Stimulated activated CD8-positive, alpha-beta memory T cell treated with anti-CD3 and anti-CD28 coated beads, Interleukin-12 subunit alpha, Interleukin-12 subunit beta, amount 100 ng/mL, for 24 hours (primary cell): ENCODE measurements at regions not wholly inside any gene's neighbourhood (a gene's known extent, or its start where the extent isn't known, plus 50 kb on each side); places are given as distances from the start of the nearest gene placed in this dataset.
"Not testable (repeated sequence)": the region's sequence is repeated elsewhere in the genome, so short reads cannot be mapped to it uniquely, and the experiment has no call there.

ENCODE experiments used
- DNase-seq: peaks from one replicate; pipeline ENCODE4 v3.0.0-alpha.2; 2020; ENCODE audit errors: extremely low read depth

- no peak for DNase-seq
Observed at GRCh38 chr15:58295637-58296215, 136.1 kb upstream of the LIPC start.

- no peak for DNase-seq
Observed at GRCh38 chr15:58296276-58296675, 135.5 kb upstream of the LIPC start.

- DNase-seq, result no peak
Observed at GRCh38 chr15:58297639-58298038, 134.2 kb upstream of the LIPC start.

- DNase-seq, result no peak
Observed at GRCh38 chr15:58298879-58299850, 132.6 kb upstream of the LIPC start.

GRCh38 chr15:58302832-58303231 is 129.0 kb upstream of the LIPC start:
- DNase-seq, result no peak

DNA sequence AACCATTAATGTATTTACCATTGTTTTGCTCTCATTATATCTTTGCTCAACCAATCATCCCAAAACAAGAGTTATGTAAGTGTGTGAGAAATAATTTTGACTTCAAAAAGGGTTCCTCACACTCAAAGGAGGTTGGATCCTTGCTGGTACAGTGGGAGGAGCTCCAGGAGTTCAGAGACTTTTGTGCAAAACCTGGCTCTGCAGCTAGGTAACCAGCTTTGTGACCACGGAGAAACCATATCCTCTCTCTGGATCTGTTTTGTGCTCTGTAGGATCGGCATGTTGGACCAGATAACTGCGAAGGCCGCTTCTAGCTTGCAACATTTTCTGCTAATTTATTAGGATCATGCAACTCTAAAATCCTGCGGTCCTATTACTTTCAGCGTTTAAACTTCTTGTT is 128.6 kb upstream of the LIPC start:
- no peak for DNase-seq

GRCh38 chr15:58306591-58307312 is 125.0 kb upstream of the LIPC start:
- no peak for DNase-seq

DNA sequence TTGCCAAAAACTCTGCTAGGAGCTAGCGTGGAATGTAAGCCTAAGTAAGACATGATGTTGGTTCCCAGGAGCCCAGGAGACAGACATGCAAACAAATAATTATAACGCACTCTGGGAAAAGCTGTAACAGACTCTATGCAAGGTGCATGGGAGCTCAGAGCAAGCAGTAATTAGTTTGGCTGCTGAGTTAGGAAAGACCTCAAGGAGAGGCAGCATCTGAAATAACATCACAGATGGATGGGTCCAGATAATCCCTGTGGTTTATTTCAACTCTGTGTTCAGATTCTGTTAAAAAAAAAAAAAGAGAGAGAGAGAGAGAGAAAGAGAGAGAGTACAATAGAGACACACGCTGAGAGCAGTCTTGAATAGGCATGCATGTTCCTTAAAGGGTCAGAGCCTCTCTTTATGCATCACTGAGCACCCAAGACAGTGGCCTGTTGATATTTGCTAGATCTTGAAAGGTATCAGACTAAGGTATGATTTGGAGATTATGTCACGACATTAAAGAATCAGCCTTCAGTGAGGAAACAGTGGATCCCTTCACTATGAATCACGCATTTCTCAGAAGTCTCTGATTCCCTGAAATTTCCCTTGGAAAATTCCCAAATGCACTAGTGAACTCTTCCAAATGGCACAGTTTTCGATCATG is 124.4 kb upstream of the LIPC start:
- DNase-seq, result no peak

DNA sequence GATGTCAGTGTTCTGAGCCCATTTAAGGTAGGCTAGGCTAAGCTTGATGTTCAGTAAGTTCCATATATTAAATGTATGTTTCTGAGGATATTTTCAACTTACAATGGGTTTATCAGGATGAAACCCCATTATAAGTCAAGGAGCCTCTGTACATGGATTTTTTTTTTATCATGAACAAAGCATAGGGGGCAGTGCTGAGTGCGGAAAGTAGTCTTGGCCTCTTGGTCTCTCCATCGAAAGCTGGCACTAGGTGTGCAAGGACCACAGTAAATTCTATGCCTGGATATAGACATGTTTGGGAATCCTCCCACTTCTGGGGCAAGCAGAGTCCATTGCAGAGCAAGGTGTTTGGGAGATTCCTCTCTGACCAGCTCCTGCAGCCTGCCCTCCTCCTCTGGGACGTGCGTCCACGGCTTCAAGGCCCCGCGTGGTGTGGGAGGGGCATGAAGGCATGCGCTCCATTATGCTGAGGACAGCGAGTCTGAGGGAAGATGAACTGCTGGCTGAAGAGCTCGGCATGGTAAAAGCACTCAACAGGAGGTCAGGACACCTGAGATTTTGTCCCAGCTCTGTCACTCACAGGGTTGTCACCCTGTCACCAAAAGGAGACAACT is 122.9 kb upstream of the LIPC start:
- DNase-seq, result no peak

GRCh38 chr15:58309963-58310928 is 121.5 kb upstream of the LIPC start:
- no peak for DNase-seq

DNA sequence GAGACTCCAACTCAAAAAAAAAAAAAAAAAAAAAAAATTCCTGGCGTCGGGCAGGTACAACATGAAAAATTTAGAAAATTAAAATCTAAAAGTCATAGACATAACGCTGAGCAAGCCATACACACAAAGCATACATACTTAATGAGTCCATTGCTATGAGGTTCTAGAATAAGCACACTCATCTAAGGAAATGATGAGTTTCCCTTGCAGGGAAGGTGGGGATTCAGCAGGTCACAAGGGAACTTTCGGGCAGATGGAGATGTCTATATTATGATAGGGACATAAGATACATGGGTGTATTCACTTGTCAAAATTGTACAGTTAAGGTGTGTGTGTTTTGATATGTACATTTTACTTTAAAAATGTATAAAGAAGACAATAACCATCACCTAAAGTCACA is 120.2 kb upstream of the LIPC start:
- no peak for DNase-seq

DNA sequence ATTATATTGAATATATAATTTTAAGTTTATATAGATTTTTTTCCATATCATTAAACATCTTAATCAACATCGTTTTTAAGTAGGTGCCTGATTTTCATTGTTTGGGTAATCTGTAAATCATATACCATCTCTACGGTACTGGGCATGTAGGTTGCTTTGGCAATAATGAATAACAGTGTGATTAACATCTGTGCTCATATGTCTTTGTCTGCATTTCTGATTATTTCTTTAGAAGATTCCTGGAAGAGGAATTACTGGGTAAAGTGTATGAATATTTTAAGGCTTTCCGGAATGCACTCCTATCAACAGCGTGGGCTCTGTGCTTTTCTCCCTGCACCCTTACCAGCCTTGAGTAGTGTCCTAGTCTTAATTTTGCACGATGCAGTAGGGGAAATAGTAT is 119.8 kb upstream of the LIPC start:
- no peak for DNase-seq

GRCh38 chr15:58313304-58313703 is 118.5 kb upstream of the LIPC start:
- DNase-seq, result no peak

GRCh38 chr15:58313810-58314592 is 117.8 kb upstream of the LIPC start:
- DNase-seq, result no peak

DNA sequence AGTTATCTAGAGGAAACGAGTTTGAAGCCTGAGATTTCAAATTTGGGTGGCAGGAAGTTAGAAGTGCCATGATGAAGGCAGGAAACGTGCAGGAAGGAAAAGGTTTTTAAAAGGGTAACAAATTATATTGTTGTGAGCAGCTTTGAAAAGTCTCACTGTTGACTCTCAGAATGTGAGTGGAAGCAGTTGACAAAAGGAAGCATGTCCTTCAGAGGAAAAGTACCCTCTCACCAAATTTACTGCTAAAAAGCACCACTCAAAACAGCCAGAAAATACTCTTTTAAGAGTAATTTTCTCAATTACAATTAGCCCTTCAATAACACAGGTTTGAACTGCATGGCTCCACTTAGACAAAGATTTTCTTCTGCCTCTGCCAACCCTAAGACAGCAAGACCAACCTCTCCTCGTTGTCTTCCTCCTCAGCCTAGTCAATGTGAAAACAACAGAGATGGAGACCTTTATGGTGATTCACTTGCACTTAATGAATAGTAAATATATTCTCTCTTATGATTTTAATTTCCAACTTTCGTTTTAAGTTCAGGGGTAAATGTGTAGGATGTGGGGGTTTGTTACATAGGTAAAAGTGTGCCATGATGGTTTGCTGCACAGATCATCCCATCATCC is 117.1 kb upstream of the LIPC start:
- no peak for DNase-seq

DNA sequence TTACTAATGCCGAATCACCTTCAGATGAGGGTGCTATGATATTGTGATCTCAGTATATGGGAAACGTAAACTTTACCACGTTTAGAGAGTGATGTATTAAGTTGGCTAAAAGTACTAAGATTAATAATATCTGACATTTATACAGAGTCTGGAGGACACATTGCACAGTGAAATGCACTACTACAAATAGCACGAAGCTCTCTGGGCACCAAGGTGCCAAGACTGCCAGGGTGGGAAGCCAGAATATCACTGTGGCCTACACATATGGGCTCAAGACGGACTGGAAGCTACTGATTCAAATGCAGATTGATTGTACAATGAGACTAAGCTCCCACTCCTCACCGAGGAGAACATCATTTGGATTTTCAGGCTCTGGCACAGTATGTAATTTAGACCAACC is 113.3 kb upstream of the LIPC start:
- no peak for DNase-seq

DNA sequence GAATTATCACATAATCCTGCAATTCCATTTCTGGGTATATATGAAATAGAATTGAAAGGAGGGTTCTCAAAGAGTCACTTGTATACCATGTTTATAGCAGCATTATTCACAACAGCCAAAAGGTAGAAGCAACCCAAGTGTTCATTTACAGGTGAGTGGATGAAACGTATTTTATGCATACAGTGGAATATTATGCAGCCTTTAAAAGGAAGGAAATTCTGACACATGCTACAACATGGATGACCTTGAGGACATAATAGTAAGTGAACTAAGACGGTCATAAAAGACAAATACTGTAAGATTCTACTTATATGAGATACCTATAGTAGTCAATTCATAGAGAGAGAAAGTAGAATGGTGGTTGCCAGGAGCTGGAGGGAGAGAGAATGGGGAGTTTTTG is 110.8 kb upstream of the LIPC start:
- no peak for DNase-seq

- DNase-seq, result no peak
Observed at GRCh38 chr15:58322253-58322652, 109.5 kb upstream of the LIPC start.

DNA sequence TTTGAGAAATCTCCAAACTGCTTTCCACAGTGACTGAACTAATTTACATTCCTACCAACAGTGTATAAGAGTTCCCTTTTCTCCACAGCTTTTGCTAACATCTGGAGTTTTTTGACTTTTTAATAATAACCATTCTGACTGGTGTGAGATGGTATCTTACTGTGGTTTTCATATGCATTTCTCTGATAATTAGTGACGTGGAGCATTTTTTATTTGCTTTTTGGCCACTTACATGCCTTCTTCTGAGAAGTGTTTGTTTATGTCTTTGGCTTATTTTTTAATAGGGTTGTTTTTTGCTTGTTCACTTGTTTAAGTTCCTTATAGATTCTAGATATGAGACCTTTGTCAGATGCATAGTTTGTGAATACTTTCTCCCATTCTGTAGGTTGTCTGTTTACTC is 108.5 kb upstream of the LIPC start:
- DNase-seq, result not testable (repeated sequence)
